Skeletal muscle cell (primary cell): ENCODE measurements at regions not wholly inside any gene's neighbourhood (a gene's known extent, or its start where the extent isn't known, plus 50 kb on each side); places are given as distances from the start of the nearest gene placed in this dataset.
A peak's percentile ranks its signal among the peaks of the same experiment; 100 is the strongest.
"Not testable (repeated sequence)": the region's sequence is repeated elsewhere in the genome, so short reads cannot be mapped to it uniquely, and the experiment has no call there.

ENCODE experiments used
- DNase-seq: peaks from one replicate; pipeline ENCODE4 v3.0.0-alpha.2; 2010; ENCODE audit warnings: low read depth
- H3K4me3 ChIP-seq: 2 replicates; pipeline ENCODE4 v1.5.1; 2011; ENCODE audit warnings: low read depth, mild to moderate bottlenecking, control low read depth, low read length, moderate library complexity

- H3K4me3 ChIP-seq = no peak overlapping the region
- no peak for DNase-seq
Observed at GRCh38 chrX:96590403-96590802, 94.2 kb upstream of the DIAPH2 start.

GRCh38 chrX:96591421-96591820 lies 93.2 kb upstream of the DIAPH2 start:
- no peak for DNase-seq
- no peak overlapping the region for H3K4me3 ChIP-seq

- not testable (repeated sequence) for DNase-seq, H3K4me3 ChIP-seq
Observed at GRCh38 chrX:96597847-96598246, 86.8 kb upstream of the DIAPH2 start.

GRCh38 chrX:96611619-96612362 lies 72.9 kb upstream of the DIAPH2 start:
- H3K4me3 ChIP-seq = no peak overlapping the region
- peak; percentile 15 for DNase-seq

GRCh38 chrX:96615448-96615847 lies 69.2 kb upstream of the DIAPH2 start:
- no peak overlapping the region for H3K4me3 ChIP-seq
- DNase-seq = no peak

GRCh38 chrX:96619588-96619987 lies 65.1 kb upstream of the DIAPH2 start:
- no peak for DNase-seq
- no peak overlapping the region for H3K4me3 ChIP-seq

- no peak overlapping the region for H3K4me3 ChIP-seq
- DNase-seq = no peak
Observed at GRCh38 chrX:96621811-96622210, 62.8 kb upstream of the DIAPH2 start.
